ENCODE measurements at regions not wholly inside any gene's neighbourhood (a gene's known extent, or its start where the extent isn't known, plus 50 kb on each side); places are given as distances from the start of the nearest gene placed in this dataset.

DNA sequence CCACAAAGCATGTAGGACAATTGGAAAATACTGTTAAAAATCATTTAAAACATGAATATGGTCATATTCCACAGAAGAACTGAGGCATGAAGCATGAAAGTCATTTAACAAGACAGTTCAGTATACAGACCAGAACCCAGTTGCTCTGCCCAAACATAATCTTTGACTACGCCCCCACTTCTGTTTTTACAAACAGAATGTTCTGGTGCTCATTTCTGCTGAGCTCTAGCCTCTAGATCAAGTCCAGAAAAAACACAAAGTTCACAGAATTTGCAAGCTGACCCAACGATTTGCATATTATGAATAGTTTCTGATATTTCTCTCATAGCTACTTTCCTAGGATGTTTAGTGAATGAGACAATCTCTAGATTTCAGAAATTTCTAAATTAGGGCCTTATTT lies 424.9 kb downstream of the PID1 start:
- TF ChIP-seq, protein P1, sequence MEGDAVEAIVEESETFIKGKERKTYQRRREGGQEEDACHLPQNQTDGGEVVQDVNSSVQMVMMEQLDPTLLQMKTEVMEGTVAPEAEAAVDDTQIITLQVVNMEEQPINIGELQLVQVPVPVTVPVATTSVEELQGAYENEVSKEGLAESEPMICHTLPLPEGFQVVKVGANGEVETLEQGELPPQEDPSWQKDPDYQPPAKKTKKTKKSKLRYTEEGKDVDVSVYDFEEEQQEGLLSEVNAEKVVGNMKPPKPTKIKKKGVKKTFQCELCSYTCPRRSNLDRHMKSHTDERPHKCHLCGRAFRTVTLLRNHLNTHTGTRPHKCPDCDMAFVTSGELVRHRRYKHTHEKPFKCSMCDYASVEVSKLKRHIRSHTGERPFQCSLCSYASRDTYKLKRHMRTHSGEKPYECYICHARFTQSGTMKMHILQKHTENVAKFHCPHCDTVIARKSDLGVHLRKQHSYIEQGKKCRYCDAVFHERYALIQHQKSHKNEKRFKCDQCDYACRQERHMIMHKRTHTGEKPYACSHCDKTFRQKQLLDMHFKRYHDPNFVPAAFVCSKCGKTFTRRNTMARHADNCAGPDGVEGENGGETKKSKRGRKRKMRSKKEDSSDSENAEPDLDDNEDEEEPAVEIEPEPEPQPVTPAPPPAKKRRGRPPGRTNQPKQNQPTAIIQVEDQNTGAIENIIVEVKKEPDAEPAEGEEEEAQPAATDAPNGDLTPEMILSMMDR (conservative IDR thresholded peaks at IDR 0.05; ENCODE audit: control insufficient read depth, insufficient read depth, low read depth, low read length) = no peak
- no peak for DNase-seq (ENCODE audit: low read depth)
- H3K4me3 ChIP-seq (ENCODE audit: control insufficient read depth, low read depth, low read length) = no peak overlapping the region

DNA sequence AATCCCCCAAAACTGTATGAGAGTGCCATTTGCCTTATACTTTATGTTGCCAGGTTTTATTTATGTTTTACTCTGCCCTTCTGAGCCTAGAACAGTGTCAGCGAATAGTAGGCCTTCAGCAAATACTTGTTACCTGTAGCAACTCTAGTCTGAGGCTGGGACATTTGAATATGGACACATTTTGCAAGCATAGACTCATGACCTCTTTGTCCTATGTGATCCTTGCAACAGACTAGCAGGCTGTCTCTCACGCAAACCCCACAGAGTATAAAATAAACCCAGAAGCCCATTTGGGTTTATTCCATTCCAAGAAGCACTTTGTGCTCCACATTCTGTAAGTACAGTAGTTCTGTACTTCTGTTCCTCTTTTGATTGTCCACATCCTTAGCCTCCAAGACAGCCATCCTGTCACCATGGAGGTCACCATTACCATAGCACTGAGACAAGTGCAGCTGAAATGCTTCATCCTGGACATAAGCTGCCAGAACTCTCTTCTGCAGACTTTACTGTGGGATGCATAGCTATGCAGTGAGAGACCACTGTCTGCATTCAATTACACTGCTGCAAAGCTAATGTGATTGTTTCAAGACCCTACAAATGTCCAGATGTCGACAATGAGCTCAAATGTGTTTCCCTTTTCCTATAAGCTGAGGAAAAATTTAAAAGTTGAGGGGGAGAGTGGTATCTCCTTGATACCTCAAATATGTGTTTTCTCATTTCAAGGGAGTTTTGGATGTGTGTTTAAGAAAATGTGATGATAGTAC lies 425.7 kb downstream of the PID1 start:
- no peak for DNase-seq (ENCODE audit: low read depth)
- H3K4me3 ChIP-seq (ENCODE audit: control insufficient read depth, low read depth, low read length) = no peak overlapping the region
- TF ChIP-seq, protein P1 (conservative IDR thresholded peaks at IDR 0.05; ENCODE audit: control insufficient read depth, insufficient read depth, low read depth, low read length) = no peak

DNA sequence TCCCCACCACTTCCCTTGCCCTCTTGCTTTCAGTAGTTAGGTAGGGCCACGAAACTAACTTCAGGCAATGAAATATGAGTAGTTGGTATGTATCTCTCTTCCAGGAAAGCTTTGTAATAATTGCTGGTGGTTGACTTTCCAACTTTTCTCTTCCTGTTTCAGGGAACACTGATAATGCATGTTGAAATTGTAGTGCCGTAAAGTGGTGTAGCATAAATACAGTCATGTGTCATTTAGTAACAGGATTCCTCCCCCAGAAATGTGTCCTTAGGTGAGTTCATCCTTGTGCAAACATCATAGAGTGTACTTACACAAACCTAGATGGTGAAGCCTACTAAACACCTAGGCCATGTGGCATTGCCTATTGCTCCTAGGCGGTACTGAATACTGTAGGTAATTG lies 429.2 kb downstream of the PID1 start:
- peak; percentile 23 for DNase-seq (ENCODE audit: low read depth)
- no peak overlapping the region for H3K4me3 ChIP-seq (ENCODE audit: control insufficient read depth, low read depth, low read length)
- TF ChIP-seq, protein P1 (conservative IDR thresholded peaks at IDR 0.05; ENCODE audit: control insufficient read depth, insufficient read depth, low read depth, low read length) = no peak

DNA sequence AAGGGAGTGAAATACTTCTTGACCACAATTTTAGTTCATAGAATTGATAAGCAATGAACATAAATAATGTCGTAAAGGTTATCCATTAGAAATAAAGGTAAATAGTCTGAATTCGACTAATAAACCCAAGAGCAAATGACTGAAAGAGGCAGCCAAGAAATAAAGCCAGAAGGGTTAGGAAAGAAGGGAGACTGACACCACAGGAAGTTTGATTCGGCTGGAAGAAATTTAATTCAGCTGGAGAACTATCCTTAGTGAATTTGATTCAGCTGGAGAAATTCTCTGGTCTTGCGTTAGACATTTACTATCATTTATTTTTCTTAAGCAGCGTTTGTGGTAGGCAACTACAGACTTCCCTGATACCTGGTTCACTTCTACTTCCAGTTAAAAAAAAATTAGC lies 429.6 kb downstream of the PID1 start:
- no peak for DNase-seq (ENCODE audit: low read depth)
- TF ChIP-seq, protein P1 (conservative IDR thresholded peaks at IDR 0.05; ENCODE audit: control insufficient read depth, insufficient read depth, low read depth, low read length) = no peak

DNA sequence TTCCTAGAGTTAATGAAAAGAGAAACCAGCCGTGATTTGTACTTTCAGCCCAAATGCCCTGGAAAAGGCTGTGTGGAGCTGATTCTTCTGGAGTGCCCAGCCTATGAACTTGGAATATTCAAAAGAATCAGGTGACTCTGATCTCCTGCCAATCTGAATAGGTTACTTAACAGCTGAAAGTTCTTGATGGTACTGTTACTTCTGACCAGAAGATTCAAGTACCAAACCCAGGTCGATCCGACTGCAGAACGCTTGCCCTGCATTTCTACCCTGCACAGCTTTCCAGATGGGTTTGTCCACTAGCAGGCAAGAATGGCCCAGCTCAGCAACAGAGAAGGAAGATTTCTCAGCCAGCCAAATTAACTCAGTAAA lies 430.4 kb downstream of the PID1 start:
- TF ChIP-seq, protein P1 (conservative IDR thresholded peaks at IDR 0.05; ENCODE audit: control insufficient read depth, insufficient read depth, low read depth, low read length) = no peak
- DNase-seq (ENCODE audit: low read depth) = no peak
- no peak overlapping the region for H3K4me3 ChIP-seq (ENCODE audit: control insufficient read depth, low read depth, low read length)

More for the DNA sequence above, 429.6 kb downstream of the PID1 start:
- no peak overlapping the region for H3K4me3 ChIP-seq (ENCODE audit: control insufficient read depth, low read depth, low read length)

DNA sequence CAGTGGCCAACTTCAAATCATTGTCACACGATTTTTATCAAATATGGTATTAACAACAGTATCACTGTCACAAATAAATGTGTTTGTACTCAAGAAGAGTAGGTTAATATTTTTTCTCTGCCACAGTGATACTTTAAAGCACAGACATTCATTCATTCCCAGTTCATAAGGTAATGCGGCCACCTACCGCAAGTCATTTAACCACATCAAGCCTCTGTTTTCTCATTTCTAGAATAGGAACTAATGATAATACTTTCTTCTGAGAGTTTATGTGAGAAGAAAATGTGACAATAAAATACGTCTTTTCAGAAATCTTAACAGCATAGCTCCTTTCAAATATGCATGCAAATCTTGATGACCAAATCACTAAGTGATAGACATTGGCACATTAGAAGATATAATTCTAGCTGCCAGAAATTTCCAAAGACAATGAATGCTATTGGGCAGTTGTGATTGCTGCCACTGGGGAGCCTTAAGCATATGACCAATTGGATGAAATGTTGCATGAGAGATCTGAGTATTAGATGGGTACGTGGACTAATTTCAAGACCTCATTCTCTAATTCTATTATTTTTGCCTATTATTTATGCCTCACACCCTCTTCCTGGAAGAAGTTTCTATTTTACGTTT lies 430.9 kb downstream of the PID1 start:
- H3K4me3 ChIP-seq (ENCODE audit: control insufficient read depth, low read depth, low read length) = no peak overlapping the region
- TF ChIP-seq, protein P1 (conservative IDR thresholded peaks at IDR 0.05; ENCODE audit: control insufficient read depth, insufficient read depth, low read depth, low read length) = no peak
- DNase-seq (ENCODE audit: low read depth) = no peak
